Keratinocyte (primary cell): ENCODE measurements at regions not wholly inside any gene's neighbourhood (a gene's known extent, or its start where the extent isn't known, plus 50 kb on each side); places are given as distances from the start of the nearest gene placed in this dataset.

ENCODE experiments used
- DNase-seq: peaks from one replicate; pipeline ENCODE4 v3.0.0-alpha.2; 2011; ENCODE audit warnings: low read depth, missing footprints, low spot score
- FAIRE-seq: peaks from 2 replicates; lab custom pipeline; 2011; peaks lifted over from hg19 to GRCh38; lab: Jason Lieb, UNC
- H2AFZ ChIP-seq: 2 replicates; pipeline ENCODE4 v1.6.0; 2012; ENCODE audit warnings: low read length, control low read depth, inconsistent platforms; ENCODE audit not compliant: control insufficient read depth
- H3K27ac ChIP-seq: 2 replicates; pipeline ENCODE4 v1.5.1; 2011; ENCODE audit warnings: low read length; ENCODE audit not compliant: control insufficient read depth, insufficient read depth
- H3K27me3 ChIP-seq: 3 replicates; pipeline ENCODE4 v1.6.0; 2011; ENCODE audit warnings: low read length; ENCODE audit not compliant: control insufficient read depth, insufficient read depth; ENCODE audit errors: extremely low read depth
- H3K36me3 ChIP-seq, 2 experiments: 2 replicates in 1 of 2; 3 replicates in 1 of 2; pipeline ENCODE4 v1.5.1; 2011; ENCODE audit warnings: low read length in 2 of 2, mild to moderate bottlenecking in 1 of 2; ENCODE audit not compliant: control insufficient read depth in 2 of 2, insufficient read depth in 2 of 2; ENCODE audit errors: extremely low read depth in 1 of 2
- H3K4me1 ChIP-seq: 3 replicates; pipeline ENCODE4 v1.5.1; 2011; ENCODE audit warnings: low read length; ENCODE audit not compliant: control insufficient read depth, insufficient read depth; ENCODE audit errors: extremely low read depth
- H3K4me2 ChIP-seq: 3 replicates; pipeline ENCODE4 v1.6.0; 2011; ENCODE audit warnings: low read depth, low read length; ENCODE audit not compliant: control insufficient read depth, insufficient read depth; ENCODE audit errors: extremely low read depth
- H3K4me3 ChIP-seq, 3 experiments: fragments of 200-600 bp in 1 of 3; sonication (generic) in 1 of 3; 2 replicates in 2 of 3; 3 replicates in 1 of 3; pipeline ENCODE4 v1.5.1; 2011 to 2016; ENCODE audit warnings: low read length in 3 of 3, mild to moderate bottlenecking in 3 of 3, control low read depth in 2 of 3, inconsistent platforms in 1 of 3, low read depth in 1 of 3, mixed read lengths in 1 of 3, mixed run types in 1 of 3, moderate library complexity in 1 of 3; ENCODE audit not compliant: control insufficient read depth in 2 of 3, insufficient read depth in 2 of 3; ENCODE audit errors: extremely low read depth in 1 of 3
- H3K79me2 ChIP-seq: 2 replicates; pipeline ENCODE4 v1.6.0; 2012; ENCODE audit warnings: low read length; ENCODE audit not compliant: control insufficient read depth, insufficient read depth
- H3K9ac ChIP-seq: 3 replicates; pipeline ENCODE4 v1.6.0; 2011; ENCODE audit warnings: low read length; ENCODE audit not compliant: control insufficient read depth, insufficient read depth; ENCODE audit errors: extremely low read depth
- H3K9me1 ChIP-seq: 3 replicates; pipeline ENCODE4 v1.6.0; 2011; ENCODE audit warnings: low read length; ENCODE audit not compliant: control insufficient read depth, insufficient read depth; ENCODE audit errors: extremely low read depth
- H3K9me3 ChIP-seq: 2 replicates; pipeline ENCODE4 v1.5.1; 2012; ENCODE audit warnings: low read depth, low read length; ENCODE audit not compliant: control insufficient read depth
- H4K20me1 ChIP-seq: 3 replicates; pipeline ENCODE4 v1.6.0; 2011; ENCODE audit warnings: low read length; ENCODE audit not compliant: control insufficient read depth, insufficient read depth; ENCODE audit errors: extremely low read depth
- CTCF ChIP-seq, 3 experiments: IDR thresholded peaks in 1 of 3; conservative IDR thresholded peaks in 1 of 3; optimal IDR thresholded peaks in 1 of 3; 2 replicates in 2 of 3; 3 replicates in 1 of 3; pipeline versions ENCODE3 to v1.5.1; 2011; ENCODE audit warnings: low read length in 3 of 3, mild to moderate bottlenecking in 3 of 3, moderate library complexity in 2 of 3, control low read depth in 1 of 3, inconsistent platforms in 1 of 3; ENCODE audit not compliant: insufficient read depth in 2 of 3; ENCODE audit errors: extremely low read depth in 1 of 3
- EZH2 ChIP-seq: IDR thresholded peaks from one replicate; pipeline ENCODE4 v1.6.1; 2012; ENCODE audit warnings: inconsistent platforms, mild to moderate bottlenecking, low read length, moderate library complexity
- dilution Hi-C: fragments of 300-500 bp; cut with MboI; formaldehyde crosslinking; loops from one replicate; pipeline ENCODE4 v1.7.0; 2020; ENCODE audit warnings: low sequenced_read_pairs; ENCODE audit not compliant: extremely low pct_ligation_motif_present

- Histone ChIP-seq H3K4me3 (no peak overlapping the region), H4K20me1 (no peaks in the 10 kb centered on the region), H3K9ac (no peak overlapping the region), H3K27me3 (no peaks in the 10 kb centered on the region), H3K9me1 (no peaks in the 10 kb centered on the region), H3K9me3 (no peaks in the 10 kb centered on the region), H3K36me3 (peaks cover 0 to 6% of the 10 kb centered on the region in 2 experiments), H3K4me2 (no peak overlapping the region), H3K4me1 (peaks cover 73% of the 10 kb centered on the region), H3K27ac (no peak overlapping the region), H2AFZ (no peak overlapping the region), H3K79me2 (no peaks in the 10 kb centered on the region)
- FAIRE-seq, result no peak
- dilution Hi-C loops, result no loop called here
- no peak for DNase-seq
- TF ChIP-seq CTCF (optimal IDR thresholded peaks at IDR 0.05 in 1 of 3, IDR thresholded peaks at IDR 0.05 in 1 of 3, conservative IDR thresholded peaks at IDR 0.05 in 1 of 3; ENCODE audit: extremely low read depth in 1 of 3, insufficient read depth in 2 of 3, low read length in 3 of 3) (no peak), EZH2 (no peak)
These were observed 208.1 kb downstream of the PHLDA1 start for GRCh38 chr12:75823475-75823874.

GRCh38 chr12:75822416-75822815, 209.2 kb downstream of the PHLDA1 start:
- peaks cover 0 to 3% of the 10 kb centered on the region in 2 experiments for H3K36me3 ChIP-seq
- FAIRE-seq, result peak; percentile 20
- dilution Hi-C loops, result no loop called here
- H3K4me1 ChIP-seq, result peaks cover 74% of the 10 kb centered on the region
- H3K9ac ChIP-seq, result no peak overlapping the region
- H3K9me1 ChIP-seq, result no peaks in the 10 kb centered on the region
- no peak overlapping the region for H3K4me2 ChIP-seq
- DNase-seq, result no peak
- TF ChIP-seq CTCF (optimal IDR thresholded peaks at IDR 0.05 in 1 of 3, IDR thresholded peaks at IDR 0.05 in 1 of 3, conservative IDR thresholded peaks at IDR 0.05 in 1 of 3; ENCODE audit: extremely low read depth in 1 of 3, insufficient read depth in 2 of 3, low read length in 3 of 3) (no peak), EZH2 (no peak)
- no peaks in the 10 kb centered on the region for H3K9me3 ChIP-seq
- no peaks in the 10 kb centered on the region for H3K79me2 ChIP-seq
- H3K4me3 ChIP-seq, result no peak overlapping the region
- H3K27me3 ChIP-seq, result no peaks in the 10 kb centered on the region
- H2AFZ ChIP-seq, result no peak overlapping the region
- H3K27ac ChIP-seq, result no peak overlapping the region
- H4K20me1 ChIP-seq, result no peaks in the 10 kb centered on the region
